HTR-8/SVneo (cell line): ENCODE measurements at regions not wholly inside any gene's neighbourhood (a gene's known extent, or its start where the extent isn't known, plus 50 kb on each side); places are given as distances from the start of the nearest gene placed in this dataset.

Source experiments
- DNase-seq: peaks from one replicate; pipeline ENCODE4 v3.0.0; 2011; ENCODE audit warnings: low spot score, mixed read lengths; ENCODE audit not compliant: insufficient read length
- FAIRE-seq: peaks from 2 replicates; lab custom pipeline; 2011; peaks lifted over from hg19 to GRCh38; lab: Jason Lieb, UNC

DNA sequence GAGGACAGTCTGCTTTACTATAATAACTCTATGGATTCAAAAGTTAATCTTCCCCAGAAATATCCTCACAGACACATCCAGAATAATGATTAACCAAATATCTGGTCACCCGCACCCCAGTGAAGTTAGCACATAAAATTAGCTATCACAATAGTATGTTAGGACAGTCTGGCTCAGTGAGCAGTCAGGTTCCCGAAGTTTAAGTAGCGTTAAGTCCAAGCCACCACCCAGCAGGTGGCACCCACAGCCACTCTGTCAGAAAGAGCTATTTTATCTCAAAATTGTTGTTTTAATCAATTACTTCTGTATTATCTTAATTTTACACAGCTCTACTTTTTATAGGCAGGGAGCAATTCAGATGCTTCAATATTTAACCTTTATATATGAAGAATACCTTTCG is 537.5 kb downstream of the MBD2 start:
- FAIRE-seq (no peak), DNase-seq (no peak)

DNA sequence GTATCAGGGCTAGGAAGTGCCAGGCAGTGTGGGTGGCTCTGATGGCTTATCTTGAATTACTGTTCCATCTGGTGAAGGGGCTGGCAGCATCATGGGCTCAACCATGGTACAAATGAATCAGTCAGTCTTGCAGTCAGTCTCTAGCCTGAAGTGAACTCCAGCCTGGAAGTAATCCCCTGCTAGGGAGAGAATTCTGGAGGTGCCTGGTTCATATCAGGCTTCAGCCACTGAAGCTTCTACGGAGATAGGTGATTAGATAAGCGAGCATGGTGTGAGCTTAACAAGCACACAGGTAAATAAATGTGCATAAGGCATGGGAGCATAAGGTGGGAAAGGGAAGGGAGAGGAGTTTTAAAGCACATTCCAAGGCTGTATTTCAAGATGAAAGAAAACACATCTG is 541.7 kb downstream of the MBD2 start:
- DNase-seq (no peak), FAIRE-seq (no peak)

DNA sequence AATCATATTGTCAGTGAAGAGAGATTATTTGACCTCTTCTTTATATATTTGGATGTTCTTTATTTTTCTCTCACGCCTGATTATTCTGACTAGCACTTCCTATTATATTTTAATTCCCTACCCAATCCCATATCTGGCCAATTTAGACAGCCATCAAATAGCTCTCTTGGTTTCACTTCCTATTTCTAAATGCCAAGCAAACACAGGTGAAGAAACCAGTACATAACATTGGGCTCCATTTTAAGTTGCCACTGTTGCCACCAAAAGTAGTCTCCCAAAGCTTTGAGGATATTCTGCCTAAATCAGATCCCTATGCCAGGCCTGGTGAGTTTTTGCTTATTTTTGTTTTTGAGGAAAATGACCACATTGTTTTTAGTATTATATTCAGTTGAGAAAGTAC is 547.0 kb downstream of the MBD2 start:
- no peak for FAIRE-seq
- no peak for DNase-seq

DNA sequence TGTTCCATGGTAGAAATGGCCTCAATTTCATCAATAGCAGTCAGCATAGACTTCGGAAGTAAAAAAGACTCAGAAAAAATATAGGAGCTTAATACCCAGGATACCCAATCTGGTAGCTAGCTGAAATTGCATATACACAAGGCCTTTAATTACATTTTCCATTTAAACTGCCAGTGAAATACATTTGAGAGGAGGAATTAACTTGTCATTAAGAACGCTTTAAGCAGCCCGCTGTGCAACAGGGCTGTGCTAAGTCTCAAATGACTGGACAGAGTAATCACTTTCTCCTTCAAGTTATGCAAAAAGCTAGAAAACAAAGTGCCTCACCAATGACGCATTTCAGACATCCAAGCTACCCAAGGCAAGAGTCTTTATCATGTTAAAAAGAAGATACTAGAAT is 558.8 kb downstream of the MBD2 start:
- FAIRE-seq (no peak), DNase-seq (no peak)

DNA sequence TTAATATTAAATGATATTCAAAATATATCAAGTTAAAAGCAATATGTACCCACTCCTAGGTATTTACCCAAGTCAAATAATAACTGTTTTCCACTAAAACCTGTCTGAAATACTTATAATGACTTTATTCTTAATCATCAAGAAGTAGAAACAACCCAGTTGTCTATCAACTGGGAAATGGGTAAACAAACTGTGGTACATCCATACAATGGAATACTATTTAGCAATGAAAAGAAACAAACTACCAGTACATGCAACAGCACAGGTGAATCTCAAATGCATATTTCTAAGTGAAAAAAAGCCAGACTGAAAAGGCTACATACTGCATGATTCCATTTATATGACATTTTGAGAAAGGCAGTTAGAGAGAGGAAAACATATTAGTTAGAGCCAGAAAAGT is 559.9 kb downstream of the MBD2 start:
- FAIRE-seq (no peak), DNase-seq (no peak)

DNA sequence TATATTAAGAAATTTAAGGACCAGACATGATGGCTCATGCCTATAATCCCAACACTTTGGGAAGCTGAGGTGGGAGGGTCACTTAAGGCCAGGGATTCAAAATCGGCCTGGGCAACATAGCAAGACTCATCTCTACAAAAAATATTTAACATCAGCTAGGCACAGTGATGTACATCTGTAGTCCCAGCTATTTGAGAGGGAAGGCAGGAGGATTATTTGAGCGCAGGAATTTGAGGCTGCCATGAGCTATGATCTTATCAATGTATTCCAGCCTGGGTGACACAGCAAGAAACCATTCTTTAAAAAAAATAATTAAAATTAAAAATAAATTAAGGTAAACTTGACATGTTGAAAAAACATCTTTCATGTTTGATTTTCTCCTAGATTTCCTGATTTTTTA is 564.2 kb downstream of the MBD2 start:
- no peak for DNase-seq
- FAIRE-seq: no peak

DNA sequence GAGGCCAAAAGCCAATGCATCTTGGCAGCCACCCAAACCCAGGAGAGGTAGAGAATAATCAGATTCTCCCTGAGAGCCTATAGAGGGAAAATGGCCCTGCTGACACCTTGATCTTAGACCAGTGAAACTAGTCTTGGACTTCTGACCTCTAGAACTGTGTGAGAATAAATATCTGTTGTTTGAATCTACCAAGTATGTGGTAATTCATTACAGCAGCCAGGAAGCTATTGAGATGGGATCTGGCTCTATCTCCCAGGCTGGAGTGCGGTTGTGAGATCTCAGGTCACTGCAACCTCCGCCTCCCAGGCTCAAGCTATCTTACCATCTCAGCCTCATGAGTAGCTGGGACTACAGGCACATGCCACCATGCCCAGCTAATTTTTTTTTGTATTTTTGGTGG is 567.2 kb downstream of the MBD2 start:
- FAIRE-seq (no peak), DNase-seq (no peak)

DNA sequence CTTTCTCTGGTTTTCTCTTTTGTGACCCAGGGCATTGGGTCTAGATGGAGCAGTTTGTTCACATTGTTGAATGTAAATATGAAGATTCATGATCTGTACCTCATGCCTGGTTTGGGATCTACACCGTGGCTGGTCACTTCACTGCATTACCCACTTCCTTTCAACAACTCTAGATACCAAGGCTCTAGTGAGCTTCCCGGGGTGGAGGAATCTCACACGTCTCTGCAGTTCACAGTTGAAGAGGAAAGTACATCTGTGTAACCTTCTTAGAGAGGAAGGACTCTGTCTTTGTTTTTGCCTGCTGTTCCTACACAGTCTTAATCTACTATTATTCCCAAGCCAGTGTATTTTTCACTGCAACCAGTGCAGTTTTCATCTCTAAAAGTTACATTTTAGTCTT is 574.8 kb downstream of the MBD2 start:
- FAIRE-seq: no peak
- no peak for DNase-seq

DNA sequence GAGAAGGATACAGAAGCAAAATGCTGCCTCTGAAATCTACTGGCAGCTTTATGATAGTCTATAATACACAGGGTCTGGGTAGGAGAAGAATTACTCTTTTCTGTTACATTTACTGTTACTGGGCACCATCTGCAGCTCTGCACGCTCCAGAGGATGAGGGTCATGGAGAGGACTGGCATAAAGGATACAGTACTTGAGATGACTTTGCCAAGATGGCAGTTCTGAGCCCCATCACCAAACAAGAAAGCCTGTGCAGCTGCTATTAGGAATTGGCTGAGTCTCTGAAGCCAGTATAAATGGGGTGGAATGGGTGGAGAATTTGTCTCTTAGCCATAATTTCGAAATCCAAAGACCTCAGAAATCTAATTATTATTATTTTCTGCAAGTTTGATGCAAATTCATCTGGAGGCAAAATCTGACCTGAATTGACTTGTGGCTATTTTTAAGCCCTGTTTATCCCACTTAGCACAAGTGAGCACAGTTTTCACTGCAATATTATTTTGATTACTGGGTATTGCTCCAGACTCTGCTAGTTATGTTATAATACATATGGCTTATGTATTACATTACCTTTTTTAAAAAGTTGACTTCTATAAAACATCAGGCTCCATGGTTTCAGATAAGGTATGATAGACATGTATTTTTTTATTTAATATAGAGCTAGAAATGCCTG is 579.5 kb downstream of the MBD2 start:
- no peak for DNase-seq

DNA sequence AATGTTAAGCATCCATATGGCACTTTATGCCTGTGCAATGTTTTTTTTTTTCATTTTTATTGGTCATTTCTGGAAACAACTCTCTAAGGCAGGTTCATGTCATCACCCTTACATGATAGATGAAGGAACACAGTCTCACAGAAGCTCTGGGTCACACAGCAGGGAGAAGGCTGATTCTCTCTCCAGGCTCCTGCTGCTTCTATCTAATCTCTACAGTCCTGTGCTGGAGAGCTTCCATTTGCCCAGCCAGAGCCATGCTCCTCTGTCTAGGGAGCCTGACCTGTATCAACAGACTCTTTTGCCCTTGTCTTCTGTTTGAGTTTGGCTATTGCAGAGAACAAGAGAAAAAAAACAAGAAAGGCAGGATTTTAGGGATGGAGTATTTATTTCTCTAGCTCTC is 584.8 kb downstream of the MBD2 start:
- DNase-seq (no peak), FAIRE-seq (no peak)

More for the DNA sequence above, 579.5 kb downstream of the MBD2 start:
- FAIRE-seq: no peak

DNA sequence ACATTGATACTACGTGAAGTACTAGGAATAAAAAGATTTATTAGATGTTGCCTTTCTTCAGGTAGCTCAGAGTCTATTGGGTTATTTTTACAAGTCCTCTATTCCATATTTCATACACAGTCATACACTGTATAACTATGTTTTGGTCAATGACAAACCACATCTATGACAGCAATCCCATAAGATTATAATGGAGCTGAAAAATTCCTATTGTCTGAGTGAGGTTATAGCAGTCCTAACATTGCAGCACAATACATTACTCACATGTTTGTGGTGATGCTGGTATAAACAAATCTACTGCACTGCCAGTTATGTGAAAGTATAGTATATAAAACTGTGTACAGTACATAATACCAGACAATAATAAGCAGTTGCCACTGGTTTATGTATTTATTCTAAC is 595.1 kb downstream of the MBD2 start:
- no peak for FAIRE-seq

DNA sequence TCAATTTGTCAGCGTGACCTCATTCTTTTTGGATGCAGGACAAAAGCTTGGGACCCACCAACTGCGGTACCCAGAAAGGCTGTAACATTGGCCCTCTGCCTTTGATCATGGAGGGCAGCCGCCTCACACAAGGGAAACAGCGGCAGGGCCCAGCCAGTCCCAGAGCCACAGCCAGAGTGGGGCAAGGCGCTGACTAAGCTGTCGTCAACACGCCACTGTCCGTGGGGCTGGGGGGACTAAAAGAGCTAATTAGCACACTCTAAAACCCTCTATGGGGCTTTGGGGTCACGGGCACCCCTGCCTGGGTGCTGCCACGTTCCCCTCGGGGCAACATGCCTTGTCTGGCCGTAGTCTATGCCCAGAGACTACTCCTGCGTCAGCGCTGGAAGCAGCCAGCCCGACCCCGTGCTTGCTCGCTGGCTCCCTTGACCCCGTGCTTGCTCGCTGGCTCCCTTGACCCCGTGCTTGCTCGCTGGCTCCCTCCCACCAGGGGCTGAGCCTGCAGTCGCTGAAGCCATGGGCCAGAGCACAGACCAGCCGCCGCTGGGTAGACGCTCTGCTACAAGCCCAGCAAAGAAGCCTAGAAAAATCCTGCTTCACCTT is 598.4 kb downstream of the MBD2 start:
- FAIRE-seq (no peak), DNase-seq (no peak)

More for the DNA sequence above, 595.1 kb downstream of the MBD2 start:
- DNase-seq: no peak

DNA sequence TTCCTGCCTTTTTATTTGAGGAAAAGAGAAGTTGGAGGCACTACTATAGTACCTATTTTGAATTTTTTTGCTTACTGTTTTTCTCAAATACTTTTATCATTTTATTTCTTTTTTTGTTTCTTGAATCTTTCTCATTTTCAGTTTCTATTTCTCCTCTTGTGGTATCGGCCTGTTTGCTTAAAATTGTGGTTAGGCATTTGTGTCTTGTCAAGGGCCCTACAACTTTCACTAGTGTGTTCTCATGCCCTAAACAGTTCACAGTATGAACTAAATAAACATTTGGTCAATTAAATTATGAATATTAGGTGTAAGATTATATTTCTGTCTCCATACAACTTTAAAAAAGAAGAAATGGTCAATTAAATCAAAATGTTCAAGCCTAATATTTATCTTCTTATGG is 613.5 kb downstream of the MBD2 start:
- DNase-seq (no peak), FAIRE-seq (no peak)

DNA sequence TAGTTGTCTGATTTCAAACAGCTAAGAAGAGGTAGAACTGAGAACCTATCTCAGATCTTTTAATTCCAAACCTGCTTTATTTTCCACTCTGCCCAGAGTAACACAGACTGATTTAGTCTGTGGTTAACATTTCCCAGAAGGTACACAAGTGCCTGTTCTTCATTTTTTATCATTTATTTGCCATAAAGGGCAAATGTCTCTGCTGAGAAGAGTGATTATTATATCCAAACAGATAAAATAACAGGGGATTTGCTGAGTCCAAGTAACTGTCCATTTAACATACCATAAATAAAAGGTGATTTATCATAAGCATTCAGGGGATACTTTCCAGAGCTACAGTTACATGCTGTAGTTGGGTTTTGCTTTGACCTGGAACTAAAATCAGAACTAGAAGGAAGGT is 617.7 kb downstream of the MBD2 start:
- DNase-seq (no peak), FAIRE-seq (no peak)

DNA sequence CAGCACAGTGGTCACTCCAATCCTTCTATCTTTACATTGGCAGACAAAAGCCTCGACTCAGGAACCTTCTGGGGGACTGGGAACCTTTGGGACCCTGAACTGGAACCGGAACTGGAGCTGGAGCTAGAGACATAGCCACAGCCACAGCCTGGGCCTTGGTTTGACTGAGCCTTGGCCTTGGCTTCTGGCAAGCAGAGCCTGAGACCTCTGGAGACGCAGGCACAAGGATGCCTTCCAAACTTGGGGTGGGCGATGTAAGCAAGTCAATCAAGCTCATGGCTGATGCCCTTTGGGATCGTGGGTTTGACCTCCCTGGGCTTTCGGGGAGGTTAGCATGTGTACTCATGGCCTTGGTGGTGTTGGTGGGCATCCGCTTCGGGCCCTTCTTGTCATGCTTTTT is 619.3 kb downstream of the MBD2 start:
- FAIRE-seq: no peak
- DNase-seq: no peak

DNA sequence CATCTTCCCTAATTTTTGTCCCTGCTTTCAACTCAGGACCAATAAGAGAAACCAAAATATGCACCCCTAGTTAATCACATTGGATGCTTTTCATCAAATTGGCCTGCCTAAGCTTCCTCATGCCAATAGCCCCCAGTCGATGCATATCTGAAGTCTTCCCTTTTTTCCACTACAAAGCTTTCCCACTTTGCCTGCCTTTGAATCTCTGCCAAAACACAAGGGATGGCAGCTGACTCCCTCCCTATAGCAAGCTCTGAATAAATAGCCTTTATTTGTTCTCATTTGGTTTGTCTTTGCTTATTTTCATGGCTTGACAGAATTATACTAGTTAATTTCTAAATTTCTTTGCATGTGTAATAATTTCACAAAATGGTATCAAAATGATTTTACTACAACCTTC is 621.2 kb downstream of the MBD2 start:
- FAIRE-seq: no peak
- DNase-seq: no peak

DNA sequence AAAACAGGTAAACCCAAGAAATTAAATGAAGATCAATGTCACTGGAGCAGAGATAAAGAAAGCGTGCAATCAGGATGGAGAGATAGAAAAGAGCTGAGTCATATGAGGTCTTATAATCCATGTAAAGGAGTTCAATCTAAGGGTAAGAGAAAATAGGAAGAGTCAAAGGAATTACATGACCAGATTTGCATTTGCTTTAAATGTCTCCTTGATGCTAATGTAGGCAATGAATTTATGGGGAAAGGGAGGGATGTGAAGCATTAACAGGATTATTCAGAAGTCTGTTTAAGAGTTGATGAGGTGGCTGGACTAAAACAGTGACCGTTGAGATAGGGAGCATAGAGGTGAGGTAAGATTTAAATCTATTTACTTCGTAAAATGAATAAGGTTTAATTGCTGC is 623.1 kb downstream of the MBD2 start:
- DNase-seq (no peak), FAIRE-seq (no peak)

DNA sequence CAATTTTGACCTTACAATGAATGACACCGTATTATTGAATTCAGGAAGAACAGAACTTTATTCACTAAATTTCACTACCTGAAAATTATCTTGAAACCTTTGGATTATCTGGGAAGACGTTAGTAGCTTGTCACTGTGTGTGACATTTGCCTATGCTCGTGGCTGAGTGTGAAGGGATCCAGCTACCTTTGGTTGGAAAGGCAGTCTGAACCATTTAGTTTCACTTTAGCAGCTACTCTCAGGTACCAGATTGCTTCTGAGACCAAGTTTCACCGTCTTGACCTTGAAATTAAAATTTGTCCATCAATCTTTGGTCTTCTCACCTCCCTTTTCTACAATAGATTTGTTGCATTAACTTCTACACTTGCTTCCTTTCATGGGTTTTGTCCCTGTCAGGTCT is 637.5 kb downstream of the MBD2 start:
- no peak for FAIRE-seq
- no peak for DNase-seq
